ENCODE measurements at regions not wholly inside any gene's neighbourhood (a gene's known extent, or its start where the extent isn't known, plus 50 kb on each side); places are given as distances from the start of the nearest gene placed in this dataset.

- ATAC-seq = no peak
- H3K4me3 ChIP-seq (replicated peaks in 1 of 3; ENCODE audit: insufficient read depth in 1 of 3, low read depth in 2 of 3, low read length in 3 of 3) = no peak overlapping the region
- H3K27me3 ChIP-seq (ENCODE audit: control insufficient read depth in 1 of 2, insufficient read depth in 2 of 2, low read length in 2 of 2) = peaks cover 0 to 8% of the 10 kb centered on the region in 2 experiments; a peak in 2 of 5 replicates
- H3K4me1 ChIP-seq (ENCODE audit: insufficient read depth, low read length) = no peaks in the 10 kb centered on the region
- CTCF ChIA-PET (ENCODE audit: low intra/inter-chr PET ratio, low total read pairs) = no interaction called here
- WGBS (ENCODE audit: low lambda C conversion rate) = 71% methylated on average over 3 of the region's 4 CpGs
- H3K4me2 ChIP-seq (ENCODE audit: low read depth, low read length) = no peak overlapping the region
- TF ChIP-seq GPBP1L1 (CRISPR knock-in tag; IDR thresholded peaks at IDR 0.05) (no peak), TCF7 (IDR thresholded peaks at IDR 0.05; ENCODE audit: low read depth) (no peak), ZNF33B (CRISPR knock-in tag; IDR thresholded peaks at IDR 0.05) (no peak), HCFC1 (IDR thresholded peaks at IDR 0.05; ENCODE audit: low read depth, low read length) (no peak), ZNF891 (CRISPR knock-in tag; IDR thresholded peaks at IDR 0.05) (no peak), ZHX2 (IDR thresholded peaks at IDR 0.05; ENCODE audit: low read depth) (no peak), ZHX2 (CRISPR knock-in tag; IDR thresholded peaks at IDR 0.05; ENCODE audit: borderline replicate concordance) (no peak), HNRNPUL1 (IDR thresholded peaks at IDR 0.05; ENCODE audit: low read depth, low read length) (no peak)
- TF ChIP-seq, protein P1, sequence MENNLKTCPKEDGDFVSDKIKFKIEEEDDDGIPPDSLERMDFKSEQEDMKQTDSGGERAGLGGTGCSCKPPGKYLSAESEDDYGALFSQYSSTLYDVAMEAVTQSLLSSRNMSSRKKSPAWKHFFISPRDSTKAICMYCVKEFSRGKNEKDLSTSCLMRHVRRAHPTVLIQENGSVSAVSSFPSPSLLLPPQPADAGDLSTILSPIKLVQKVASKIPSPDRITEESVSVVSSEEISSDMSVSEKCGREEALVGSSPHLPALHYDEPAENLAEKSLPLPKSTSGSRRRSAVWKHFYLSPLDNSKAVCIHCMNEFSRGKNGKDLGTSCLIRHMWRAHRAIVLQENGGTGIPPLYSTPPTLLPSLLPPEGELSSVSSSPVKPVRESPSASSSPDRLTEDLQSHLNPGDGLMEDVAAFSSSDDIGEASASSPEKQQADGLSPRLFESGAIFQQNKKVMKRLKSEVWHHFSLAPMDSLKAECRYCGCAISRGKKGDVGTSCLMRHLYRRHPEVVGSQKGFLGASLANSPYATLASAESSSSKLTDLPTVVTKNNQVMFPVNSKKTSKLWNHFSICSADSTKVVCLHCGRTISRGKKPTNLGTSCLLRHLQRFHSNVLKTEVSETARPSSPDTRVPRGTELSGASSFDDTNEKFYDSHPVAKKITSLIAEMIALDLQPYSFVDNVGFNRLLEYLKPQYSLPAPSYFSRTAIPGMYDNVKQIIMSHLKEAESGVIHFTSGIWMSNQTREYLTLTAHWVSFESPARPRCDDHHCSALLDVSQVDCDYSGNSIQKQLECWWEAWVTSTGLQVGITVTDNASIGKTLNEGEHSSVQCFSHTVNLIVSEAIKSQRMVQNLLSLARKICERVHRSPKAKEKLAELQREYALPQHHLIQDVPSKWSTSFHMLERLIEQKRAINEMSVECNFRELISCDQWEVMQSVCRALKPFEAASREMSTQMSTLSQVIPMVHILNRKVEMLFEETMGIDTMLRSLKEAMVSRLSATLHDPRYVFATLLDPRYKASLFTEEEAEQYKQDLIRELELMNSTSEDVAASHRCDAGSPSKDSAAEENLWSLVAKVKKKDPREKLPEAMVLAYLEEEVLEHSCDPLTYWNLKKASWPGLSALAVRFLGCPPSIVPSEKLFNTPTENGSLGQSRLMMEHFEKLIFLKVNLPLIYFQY (CRISPR knock-in tag; IDR thresholded peaks at IDR 0.05; ENCODE audit: borderline replicate concordance) = no peak
- H3K9me3 ChIP-seq (ENCODE audit: low read length) = no peaks in the 10 kb centered on the region
- intact Hi-C loops (cut with micrococcal nuclease; ENCODE audit: unreplicated experiment) = no loop called here
- no peak overlapping the region for H3K9ac ChIP-seq (ENCODE audit: insufficient read depth, low read depth, low read length)
- H3K79me2 ChIP-seq (ENCODE audit: insufficient read depth, low read length) = no peaks in the 10 kb centered on the region
- no peak for FAIRE-seq
- no peaks in the 10 kb centered on the region for H3K36me3 ChIP-seq (replicated peaks in 1 of 2; ENCODE audit: control insufficient read depth in 1 of 2, insufficient read depth in 2 of 2, low read length in 2 of 2)
- DNase-seq (ENCODE audit: low spot score) = no peak
- no peak overlapping the region for H2AFZ ChIP-seq (ENCODE audit: low read length)
- in situ Hi-C loops (cut with HindIII; ENCODE audit: extremely low pct_ligation_motif_present, low pct_unique_long_range_greater_than_20kb) = no loop called here
- no peak overlapping the region for H3K27ac ChIP-seq (ENCODE audit: extremely low read length, insufficient read depth, low read length)
- POLR2A ChIA-PET = no interaction called here
- no TSS peak for BruUV-seq (replicated peaks)
- H4K20me1 ChIP-seq (ENCODE audit: insufficient read depth, low read length) = no peaks in the 10 kb centered on the region
These were observed 73.3 kb upstream of the CHCHD3 start for GRCh38 chr7:133155146-133155545.

Data from HepG2 (cell line).